ENCODE measurements at regions not wholly inside any gene's neighbourhood (a gene's known extent, or its start where the extent isn't known, plus 50 kb on each side); places are given as distances from the start of the nearest gene placed in this dataset.
A peak's percentile ranks its signal among the peaks of the same experiment; 100 is the strongest.

- DNase-seq (ENCODE audit: low spot score): no peak
- intact Hi-C loops (cut with micrococcal nuclease): loop anchor here (10.0 kb wide), 1 partner anchor 156 kb away; no protein-coding TSS in a partner anchor
- Mint-ChIP-seq H3K4me1 (ENCODE audit: low read depth) (peaks cover 19% of the 10 kb centered on the region), H3K4me3 (no peak overlapping the region), H3K36me3 (ENCODE audit: low read depth) (peaks cover 5% of the 10 kb centered on the region), H3K27ac (no peak overlapping the region), H3K27me3 (ENCODE audit: insufficient read depth) (peaks cover 7% of the 10 kb centered on the region), H3K9me3 (no peaks in the 10 kb centered on the region)
Observed at GRCh38 chrX:134180601-134181274, 56.2 kb upstream of the CCDC160 start.

- H3K36me3 Mint-ChIP-seq (ENCODE audit: low read depth): peaks cover 5% of the 10 kb centered on the region
- peaks cover 7% of the 10 kb centered on the region for H3K27me3 Mint-ChIP-seq (ENCODE audit: insufficient read depth)
- H3K4me3 Mint-ChIP-seq: no peak overlapping the region
- no peak for DNase-seq (ENCODE audit: low spot score)
- no peaks in the 10 kb centered on the region for H3K9me3 Mint-ChIP-seq
- peaks cover 22% of the 10 kb centered on the region for H3K4me1 Mint-ChIP-seq (ENCODE audit: low read depth)
- intact Hi-C loops (cut with micrococcal nuclease): loop anchor here (10.0 kb wide), 1 partner anchor 156 kb away; no protein-coding TSS in a partner anchor
- no peak overlapping the region for H3K27ac Mint-ChIP-seq
Observed at GRCh38 chrX:134181275-134181660, 55.7 kb upstream of the CCDC160 start.

GRCh38 chrX:134183665-134184064 lies 53.3 kb upstream of the CCDC160 start:
- H3K27ac Mint-ChIP-seq: no peak overlapping the region
- no peak for DNase-seq (ENCODE audit: low spot score)
- H3K27me3 Mint-ChIP-seq (ENCODE audit: insufficient read depth): peaks cover 5% of the 10 kb centered on the region
- no peak overlapping the region for H3K4me3 Mint-ChIP-seq
- H3K4me1 Mint-ChIP-seq (ENCODE audit: low read depth): peaks cover 18% of the 10 kb centered on the region
- no peaks in the 10 kb centered on the region for H3K9me3 Mint-ChIP-seq
- intact Hi-C loops (cut with micrococcal nuclease): loop anchor here (10.0 kb wide), 1 partner anchor 159 kb away; no protein-coding TSS in a partner anchor
- peaks cover 5% of the 10 kb centered on the region for H3K36me3 Mint-ChIP-seq (ENCODE audit: low read depth)

DNA sequence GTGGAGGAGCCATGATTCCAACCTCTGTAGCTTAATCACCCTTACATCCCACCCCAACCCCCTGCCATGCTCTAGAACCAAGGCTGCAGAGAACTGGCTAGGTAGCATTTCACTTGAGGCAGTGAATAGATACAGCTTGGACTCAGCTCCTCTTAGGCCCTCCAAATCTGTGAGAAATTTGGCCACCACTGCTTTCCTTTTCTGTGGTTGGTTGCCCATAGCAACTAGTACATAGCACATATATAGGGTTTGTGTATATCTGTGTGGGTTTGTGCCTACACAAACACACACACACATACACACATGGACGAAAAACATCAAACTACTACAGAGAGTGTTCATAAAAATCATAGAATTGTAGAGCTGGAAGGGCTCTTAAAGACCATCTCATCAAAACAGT lies 52.0 kb upstream of the CCDC160 start:
- Mint-ChIP-seq H3K27me3 (ENCODE audit: insufficient read depth) (peaks cover 4% of the 10 kb centered on the region), H3K4me1 (ENCODE audit: low read depth) (peaks cover 27% of the 10 kb centered on the region), H3K4me3 (peak overlapping the region; percentile 64), H3K27ac (peak overlapping the region; percentile 87), H3K36me3 (ENCODE audit: low read depth) (peaks cover 11% of the 10 kb centered on the region), H3K9me3 (no peaks in the 10 kb centered on the region)
- DNase-seq (ENCODE audit: low spot score): no peak
- intact Hi-C loops (cut with micrococcal nuclease): loop anchor here (5.0 to 10.0 kb wide), 4 partner anchors 57 to 1698 kb away; partner anchors contain the start of gene MBNL3

DNA sequence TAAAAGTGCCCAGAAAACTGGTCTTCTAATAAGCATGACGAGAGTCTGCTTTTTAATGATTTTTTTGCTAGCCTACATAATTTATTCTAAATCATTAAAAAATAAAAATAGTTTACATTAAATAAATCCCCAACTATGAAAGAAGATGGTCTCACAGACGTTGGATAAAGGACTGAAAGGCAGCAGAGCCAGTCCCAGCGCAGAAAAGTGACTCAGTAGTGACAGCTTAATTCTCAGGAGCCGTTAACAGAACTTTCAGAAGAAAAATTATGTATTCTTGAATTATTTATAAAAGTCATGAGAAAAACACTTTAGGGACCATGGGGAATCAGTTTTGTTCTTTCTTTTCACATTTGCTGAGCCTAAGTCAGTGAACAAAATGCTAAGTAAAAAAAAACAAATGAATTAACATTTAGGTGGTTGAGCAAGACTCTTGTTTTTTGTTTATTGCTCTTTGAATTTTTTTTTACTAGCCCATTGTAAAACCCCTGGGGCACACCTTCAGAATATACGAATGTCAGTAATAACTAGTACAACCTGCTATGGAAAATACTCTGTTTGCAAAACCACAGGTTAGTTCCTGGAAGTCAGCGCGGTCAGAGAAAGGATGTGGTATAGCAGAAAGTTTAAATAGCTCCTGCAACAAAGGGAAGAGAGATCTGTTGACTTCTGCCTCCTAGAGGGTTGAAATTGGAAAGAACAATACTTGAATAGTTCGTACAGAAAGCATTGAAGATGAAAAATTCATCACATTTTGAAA lies 50.4 kb upstream of the CCDC160 start:
- H3K36me3 Mint-ChIP-seq (ENCODE audit: low read depth): peaks cover 8% of the 10 kb centered on the region
- H3K4me3 Mint-ChIP-seq: peak overlapping the region; percentile 88
- peak; percentile 73 for DNase-seq (ENCODE audit: low spot score)
- intact Hi-C loops (cut with micrococcal nuclease): loop anchor here (1.0 to 10.0 kb wide), 7 partner anchors 14 to 1699 kb away; partner anchors contain the start of genes HPRT1 and MBNL3
- H3K27ac Mint-ChIP-seq: peak overlapping the region; percentile 82
- peaks cover 31% of the 10 kb centered on the region for H3K4me1 Mint-ChIP-seq (ENCODE audit: low read depth)
- H3K9me3 Mint-ChIP-seq: no peaks in the 10 kb centered on the region
- H3K27me3 Mint-ChIP-seq (ENCODE audit: insufficient read depth): peaks cover 4% of the 10 kb centered on the region

All from activated T-helper 1 cell treated with anti-CD3 and anti-CD28 coated beads, Interleukin-12 subunit alpha, Interleukin-12 subunit beta, Interleukin-2, Interleukin-4 antibody, amounts not matched to agents 30 ng/mL and 10 ng/mL and 1 ng/mL, durations not matched to agents 14 hours and 24 hours and 36 hours (primary cell).